ENCODE measurements at regions not wholly inside any gene's neighbourhood (a gene's known extent, or its start where the extent isn't known, plus 50 kb on each side); places are given as distances from the start of the nearest gene placed in this dataset.

DNA sequence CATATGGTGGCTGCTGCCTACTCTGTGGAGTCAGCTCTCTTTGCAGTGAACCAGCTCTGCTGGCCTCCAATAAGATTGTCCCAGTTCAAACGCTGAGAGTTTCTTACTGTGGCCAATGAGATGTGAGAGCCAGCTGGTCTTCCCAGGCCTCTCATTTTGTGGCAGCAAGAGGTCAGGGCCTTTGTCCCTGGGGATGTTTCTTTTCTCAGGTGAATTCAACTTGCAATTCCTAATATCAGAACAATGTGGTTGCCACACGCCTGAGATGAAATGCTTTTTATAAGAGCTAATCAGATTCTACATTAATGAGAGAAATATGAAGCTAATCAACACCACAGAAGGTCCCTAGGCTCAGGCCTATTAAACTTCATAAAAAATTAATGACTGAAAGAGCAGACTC is 660.1 kb upstream of the CAMK1G start:
- TF ChIP-seq, protein P1, sequence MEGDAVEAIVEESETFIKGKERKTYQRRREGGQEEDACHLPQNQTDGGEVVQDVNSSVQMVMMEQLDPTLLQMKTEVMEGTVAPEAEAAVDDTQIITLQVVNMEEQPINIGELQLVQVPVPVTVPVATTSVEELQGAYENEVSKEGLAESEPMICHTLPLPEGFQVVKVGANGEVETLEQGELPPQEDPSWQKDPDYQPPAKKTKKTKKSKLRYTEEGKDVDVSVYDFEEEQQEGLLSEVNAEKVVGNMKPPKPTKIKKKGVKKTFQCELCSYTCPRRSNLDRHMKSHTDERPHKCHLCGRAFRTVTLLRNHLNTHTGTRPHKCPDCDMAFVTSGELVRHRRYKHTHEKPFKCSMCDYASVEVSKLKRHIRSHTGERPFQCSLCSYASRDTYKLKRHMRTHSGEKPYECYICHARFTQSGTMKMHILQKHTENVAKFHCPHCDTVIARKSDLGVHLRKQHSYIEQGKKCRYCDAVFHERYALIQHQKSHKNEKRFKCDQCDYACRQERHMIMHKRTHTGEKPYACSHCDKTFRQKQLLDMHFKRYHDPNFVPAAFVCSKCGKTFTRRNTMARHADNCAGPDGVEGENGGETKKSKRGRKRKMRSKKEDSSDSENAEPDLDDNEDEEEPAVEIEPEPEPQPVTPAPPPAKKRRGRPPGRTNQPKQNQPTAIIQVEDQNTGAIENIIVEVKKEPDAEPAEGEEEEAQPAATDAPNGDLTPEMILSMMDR (conservative IDR thresholded peaks at IDR 0.05 in 1 of 2, IDR thresholded peaks at IDR 0.05 in 1 of 2; ENCODE audit: extremely low read depth in 1 of 2, insufficient read depth in 1 of 2, low read depth in 1 of 2, low read length in 2 of 2) = no peak
- TF ChIP-seq EZH2 (IDR thresholded peaks at IDR 0.05; ENCODE audit: borderline replicate concordance, low read length) = no peak
